ENCODE measurements at regions not wholly inside any gene's neighbourhood (a gene's known extent, or its start where the extent isn't known, plus 50 kb on each side); places are given as distances from the start of the nearest gene placed in this dataset.

GRCh38 chr3:22296601-22297000 lies 545.6 kb upstream of the ZNF385D start:
- H3K9ac ChIP-seq (ENCODE audit: insufficient read depth in 1 of 2, low read depth in 2 of 2, low read length in 2 of 2): no peak overlapping the region
- H3K36me3 ChIP-seq (ENCODE audit: control insufficient read depth, insufficient read depth, low read length): no peaks in the 10 kb centered on the region
- H4K20me1 ChIP-seq (replicated peaks; ENCODE audit: control insufficient read depth, insufficient read depth, low read length): no peaks in the 10 kb centered on the region
- FAIRE-seq: no peak
- in situ Hi-C loops (cut with MboI): no loop called here
- DNase-seq (ENCODE audit: extremely low read depth in 1 of 4, low spot score in 3 of 4): no peak
- H3K27me3 ChIP-seq (ENCODE audit: control insufficient read depth in 2 of 2, insufficient read depth in 2 of 2, low read length in 2 of 2): no peaks in the 10 kb centered on the region
- intact Hi-C loops (cut with micrococcal nuclease): no loop called here
- H2AFZ ChIP-seq (ENCODE audit: low read depth, low read length): no peak overlapping the region
- H3K4me3 ChIP-seq: no peak overlapping the region
- ATAC-seq: no peak
- H3K27ac ChIP-seq (ENCODE audit: extremely low read depth, low read depth, low read length): no peak overlapping the region
- POLR2A ChIA-PET: no interaction called here
- H3K79me2 ChIP-seq (ENCODE audit: control insufficient read depth, insufficient read depth, low read length): no peaks in the 10 kb centered on the region
- TF ChIP-seq MECOM (CRISPR knock-in tag; IDR thresholded peaks at IDR 0.05): no peak
- no peak for TF ChIP-seq EZH2 (IDR thresholded peaks at IDR 0.05; ENCODE audit: borderline replicate concordance, low read depth, low read length)
- TF ChIP-seq SRSF9 (IDR thresholded peaks at IDR 0.05; ENCODE audit: borderline replicate concordance, low read depth, low read length): no peak
- no peak for TF ChIP-seq EWSR1 (IDR thresholded peaks at IDR 0.05; ENCODE audit: borderline replicate concordance, low read depth, partially characterized antibody)
- no peak for TF ChIP-seq ZNF134 (CRISPR knock-in tag; conservative IDR thresholded peaks at IDR 0.05)
- TF ChIP-seq CEBPB (tag; IDR thresholded peaks at IDR 0.05): no peak
- no TSS peak for BruUV-seq (replicated peaks)
- H3K9me3 ChIP-seq (replicated peaks; ENCODE audit: control insufficient read depth, insufficient read depth, low read depth, low read length): 0 out of 2 replicates have a peak, but pooled peaks cover 2% of the 10 kb centered on the region
- H3K4me2 ChIP-seq (ENCODE audit: insufficient read depth, low read length): no peak overlapping the region
- no peaks in the 10 kb centered on the region for H3K4me1 ChIP-seq (replicated peaks in 1 of 2; ENCODE audit: control insufficient read depth in 2 of 2, insufficient read depth in 2 of 2, low read length in 2 of 2)
- CTCF ChIA-PET (ENCODE audit: low intra/inter-chr PET ratio): no interaction called here
- H3K9me1 ChIP-seq (ENCODE audit: control insufficient read depth, insufficient read depth, low read length): no peaks in the 10 kb centered on the region

DNA sequence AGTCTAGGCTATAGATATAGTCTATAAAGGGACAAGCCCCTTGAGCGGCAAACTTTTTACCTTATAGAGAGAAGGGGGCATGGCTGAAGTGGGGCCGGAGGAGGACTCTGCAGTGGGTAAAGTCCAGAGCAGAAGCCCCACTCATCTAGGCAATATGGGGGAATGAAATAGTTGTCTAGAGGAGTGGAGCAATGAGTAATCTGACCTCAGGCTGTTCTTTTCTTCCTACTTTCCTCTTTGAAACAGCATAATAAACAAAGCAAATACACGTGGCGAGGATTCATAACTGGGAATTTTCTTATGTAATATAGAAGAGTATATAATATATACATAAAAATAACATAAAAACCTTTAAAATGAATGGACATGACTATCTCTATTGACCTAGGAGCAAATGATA lies 546.4 kb upstream of the ZNF385D start:
- ChIA-PET POLR2A (no interaction called here), CTCF (ENCODE audit: low intra/inter-chr PET ratio) (no interaction called here)
- Histone ChIP-seq H3K9me3 (replicated peaks; ENCODE audit: control insufficient read depth, insufficient read depth, low read depth, low read length) (0 out of 2 replicates have a peak, but pooled peaks cover 2% of the 10 kb centered on the region), H3K27me3 (ENCODE audit: control insufficient read depth in 2 of 2, insufficient read depth in 2 of 2, low read length in 2 of 2) (no peaks in the 10 kb centered on the region), H3K79me2 (ENCODE audit: control insufficient read depth, insufficient read depth, low read length) (no peaks in the 10 kb centered on the region), H3K4me1 (replicated peaks in 1 of 2; ENCODE audit: control insufficient read depth in 2 of 2, insufficient read depth in 2 of 2, low read length in 2 of 2) (no peaks in the 10 kb centered on the region), H4K20me1 (replicated peaks; ENCODE audit: control insufficient read depth, insufficient read depth, low read length) (no peaks in the 10 kb centered on the region), H3K27ac (ENCODE audit: extremely low read depth, low read depth, low read length) (no peak overlapping the region), H3K9me1 (ENCODE audit: control insufficient read depth, insufficient read depth, low read length) (no peaks in the 10 kb centered on the region), H3K4me3 (no peak overlapping the region), H3K4me2 (ENCODE audit: insufficient read depth, low read length) (no peak overlapping the region), H3K36me3 (ENCODE audit: control insufficient read depth, insufficient read depth, low read length) (no peaks in the 10 kb centered on the region), H2AFZ (ENCODE audit: low read depth, low read length) (no peak overlapping the region), H3K9ac (ENCODE audit: insufficient read depth in 1 of 2, low read depth in 2 of 2, low read length in 2 of 2) (no peak overlapping the region)
- DNase-seq (ENCODE audit: extremely low read depth in 1 of 4, low spot score in 3 of 4) (no peak), FAIRE-seq (no peak), ATAC-seq (no peak)
- WGBS (ENCODE audit: insufficient coverage, low coverage, missing lambda C conversion rate): 4% methylated on average over 4 of the region's 4 CpGs
- in situ Hi-C loops (cut with MboI) (no loop called here), intact Hi-C loops (cut with micrococcal nuclease) (no loop called here)
- no TSS peak for BruUV-seq (replicated peaks)
- TF ChIP-seq ZNF695 (CRISPR knock-in tag; IDR thresholded peaks at IDR 0.05) (no peak), SRSF1 (IDR thresholded peaks at IDR 0.05; ENCODE audit: low read depth, low read length) (no peak), ZNF134 (CRISPR knock-in tag; conservative IDR thresholded peaks at IDR 0.05) (no peak), FIP1L1 (IDR thresholded peaks at IDR 0.05; ENCODE audit: low read depth, low read length, poor library complexity, severe bottlenecking) (no peak), ZNF644 (tag; IDR thresholded peaks at IDR 0.05; ENCODE audit: low read depth) (no peak), ZFP36 (IDR thresholded peaks at IDR 0.05; ENCODE audit: low read depth, low read length, partially characterized antibody) (no peak), GATA2 (CRISPR knock-in tag; IDR thresholded peaks at IDR 0.05) (no peak)
- TF ChIP-seq, protein P1, sequence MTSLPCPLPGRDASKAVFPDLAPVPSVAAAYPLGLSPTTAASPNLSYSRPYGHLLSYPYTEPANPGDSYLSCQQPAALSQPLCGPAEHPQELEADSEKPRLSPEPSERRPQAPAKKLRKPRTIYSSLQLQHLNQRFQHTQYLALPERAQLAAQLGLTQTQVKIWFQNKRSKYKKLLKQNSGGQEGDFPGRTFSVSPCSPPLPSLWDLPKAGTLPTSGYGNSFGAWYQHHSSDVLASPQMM (CRISPR knock-in tag; IDR thresholded peaks at IDR 0.05): no peak
- TF ChIP-seq, protein P2, sequence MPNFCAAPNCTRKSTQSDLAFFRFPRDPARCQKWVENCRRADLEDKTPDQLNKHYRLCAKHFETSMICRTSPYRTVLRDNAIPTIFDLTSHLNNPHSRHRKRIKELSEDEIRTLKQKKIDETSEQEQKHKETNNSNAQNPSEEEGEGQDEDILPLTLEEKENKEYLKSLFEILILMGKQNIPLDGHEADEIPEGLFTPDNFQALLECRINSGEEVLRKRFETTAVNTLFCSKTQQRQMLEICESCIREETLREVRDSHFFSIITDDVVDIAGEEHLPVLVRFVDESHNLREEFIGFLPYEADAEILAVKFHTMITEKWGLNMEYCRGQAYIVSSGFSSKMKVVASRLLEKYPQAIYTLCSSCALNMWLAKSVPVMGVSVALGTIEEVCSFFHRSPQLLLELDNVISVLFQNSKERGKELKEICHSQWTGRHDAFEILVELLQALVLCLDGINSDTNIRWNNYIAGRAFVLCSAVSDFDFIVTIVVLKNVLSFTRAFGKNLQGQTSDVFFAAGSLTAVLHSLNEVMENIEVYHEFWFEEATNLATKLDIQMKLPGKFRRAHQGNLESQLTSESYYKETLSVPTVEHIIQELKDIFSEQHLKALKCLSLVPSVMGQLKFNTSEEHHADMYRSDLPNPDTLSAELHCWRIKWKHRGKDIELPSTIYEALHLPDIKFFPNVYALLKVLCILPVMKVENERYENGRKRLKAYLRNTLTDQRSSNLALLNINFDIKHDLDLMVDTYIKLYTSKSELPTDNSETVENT (CRISPR knock-in tag; IDR thresholded peaks at IDR 0.05): no peak
